Activated naive CD4-positive, alpha-beta T cell treated with anti-CD3 and anti-CD28 coated beads, Interleukin-2, amount 50 U/mL, for 24 hours (primary cell): ENCODE measurements at regions not wholly inside any gene's neighbourhood (a gene's known extent, or its start where the extent isn't known, plus 50 kb on each side); places are given as distances from the start of the nearest gene placed in this dataset.
A peak's percentile ranks its signal among the peaks of the same experiment; 100 is the strongest.
"Not testable (repeated sequence)": the region's sequence is repeated elsewhere in the genome, so short reads cannot be mapped to it uniquely, and the experiment has no call there.

Experiments
- H3K27ac Mint-ChIP-seq: one replicate; pipeline ENCODE4 v1.8.0; 2021; ENCODE audit warnings: mild to moderate bottlenecking, mixed read lengths
- H3K27me3 Mint-ChIP-seq: one replicate; pipeline ENCODE4 v1.8.0; 2021; ENCODE audit warnings: mixed read lengths
- H3K36me3 Mint-ChIP-seq: one replicate; pipeline ENCODE4 v1.8.0; 2021; ENCODE audit warnings: mixed read lengths
- H3K4me1 Mint-ChIP-seq: one replicate; pipeline ENCODE4 v1.8.0; 2021; ENCODE audit warnings: mixed read lengths
- H3K4me3 Mint-ChIP-seq: one replicate; pipeline ENCODE4 v1.8.0; 2021; ENCODE audit warnings: mild to moderate bottlenecking, mixed read lengths
- H3K9me3 Mint-ChIP-seq: one replicate; pipeline ENCODE4 v1.8.0; 2021; ENCODE audit warnings: mixed read lengths

DNA sequence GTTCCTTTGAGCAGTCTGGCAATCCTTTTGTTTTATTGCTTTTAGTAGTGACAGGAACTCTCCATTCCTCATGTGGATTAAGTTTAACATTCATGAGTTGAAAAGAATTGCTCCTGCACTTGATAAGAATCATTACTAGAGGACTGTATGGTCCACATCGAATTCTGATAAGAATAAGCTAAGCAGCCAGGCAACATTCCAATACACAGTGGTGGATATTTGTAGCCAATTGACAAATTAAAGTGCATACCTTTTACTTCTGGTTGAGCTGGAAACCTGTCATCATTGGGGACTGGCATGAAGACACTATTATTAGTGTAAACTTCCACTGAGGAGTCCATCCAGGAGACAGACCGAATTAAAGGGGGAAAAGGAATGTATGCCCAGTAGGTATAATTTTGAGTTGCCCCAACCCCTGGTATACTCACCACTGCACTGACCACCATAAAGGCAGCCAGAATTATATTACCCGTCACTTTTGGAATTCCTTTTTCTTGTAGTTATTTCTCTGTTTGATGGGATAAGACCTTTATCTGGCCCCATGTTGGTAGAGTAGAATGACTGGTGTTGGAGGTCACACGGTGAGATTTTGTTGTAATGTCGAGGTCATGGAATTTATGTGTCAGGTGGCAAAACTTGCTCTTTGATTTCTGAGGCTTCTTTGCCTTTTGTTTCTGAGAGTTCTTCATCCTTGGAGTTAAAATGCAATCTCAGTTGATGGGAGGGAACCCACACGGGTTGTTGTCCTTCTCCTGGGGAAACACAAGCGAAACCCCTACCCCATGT is 72.1 kb upstream of the ARL4D start:
- no peaks in the 10 kb centered on the region for H3K9me3 Mint-ChIP-seq
- no peak overlapping the region for H3K27ac Mint-ChIP-seq
- H3K36me3 Mint-ChIP-seq: no peaks in the 10 kb centered on the region
- H3K27me3 Mint-ChIP-seq: peaks cover 14% of the 10 kb centered on the region
- peaks cover 5% of the 10 kb centered on the region for H3K4me1 Mint-ChIP-seq
- H3K4me3 Mint-ChIP-seq: no peak overlapping the region

DNA sequence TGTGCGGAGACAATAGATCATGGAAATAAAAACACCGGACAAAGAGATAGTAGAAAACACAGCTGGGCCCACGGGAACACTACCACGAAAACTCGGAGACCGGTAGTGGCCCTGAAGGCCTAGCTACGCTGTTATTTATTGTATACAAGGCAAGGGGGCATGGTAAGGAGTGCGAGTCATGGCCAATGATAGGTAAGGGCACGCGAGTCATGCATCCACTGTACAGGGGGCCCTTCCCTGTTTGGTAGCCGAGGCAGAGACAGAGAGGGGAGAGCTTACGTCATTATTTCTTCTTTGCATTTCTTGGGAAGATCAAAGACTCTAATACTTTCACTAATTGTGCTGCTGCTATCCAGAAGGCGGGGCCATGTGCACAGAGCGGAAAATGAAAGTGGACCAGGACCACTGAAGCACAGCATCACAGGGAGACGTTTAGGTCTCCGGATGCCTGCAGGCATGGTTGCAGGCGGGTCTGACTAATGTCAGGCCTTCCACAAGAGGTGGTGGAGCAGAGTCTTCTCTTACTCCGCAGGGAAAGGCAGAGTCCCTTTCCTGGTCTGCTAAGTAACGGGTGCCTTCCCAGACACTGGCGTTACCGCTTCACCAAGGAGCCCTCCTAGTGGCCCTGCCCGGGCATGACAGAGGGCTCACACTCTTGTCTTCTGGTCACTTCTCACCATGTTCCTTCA is 74.4 kb upstream of the ARL4D start:
- no peaks in the 10 kb centered on the region for H3K9me3 Mint-ChIP-seq
- H3K36me3 Mint-ChIP-seq: no peaks in the 10 kb centered on the region
- H3K27me3 Mint-ChIP-seq: peaks cover 13% of the 10 kb centered on the region
- H3K4me1 Mint-ChIP-seq: peaks cover 5% of the 10 kb centered on the region
- H3K4me3 Mint-ChIP-seq: no peak overlapping the region
- peak overlapping the region; percentile 7 for H3K27ac Mint-ChIP-seq

DNA sequence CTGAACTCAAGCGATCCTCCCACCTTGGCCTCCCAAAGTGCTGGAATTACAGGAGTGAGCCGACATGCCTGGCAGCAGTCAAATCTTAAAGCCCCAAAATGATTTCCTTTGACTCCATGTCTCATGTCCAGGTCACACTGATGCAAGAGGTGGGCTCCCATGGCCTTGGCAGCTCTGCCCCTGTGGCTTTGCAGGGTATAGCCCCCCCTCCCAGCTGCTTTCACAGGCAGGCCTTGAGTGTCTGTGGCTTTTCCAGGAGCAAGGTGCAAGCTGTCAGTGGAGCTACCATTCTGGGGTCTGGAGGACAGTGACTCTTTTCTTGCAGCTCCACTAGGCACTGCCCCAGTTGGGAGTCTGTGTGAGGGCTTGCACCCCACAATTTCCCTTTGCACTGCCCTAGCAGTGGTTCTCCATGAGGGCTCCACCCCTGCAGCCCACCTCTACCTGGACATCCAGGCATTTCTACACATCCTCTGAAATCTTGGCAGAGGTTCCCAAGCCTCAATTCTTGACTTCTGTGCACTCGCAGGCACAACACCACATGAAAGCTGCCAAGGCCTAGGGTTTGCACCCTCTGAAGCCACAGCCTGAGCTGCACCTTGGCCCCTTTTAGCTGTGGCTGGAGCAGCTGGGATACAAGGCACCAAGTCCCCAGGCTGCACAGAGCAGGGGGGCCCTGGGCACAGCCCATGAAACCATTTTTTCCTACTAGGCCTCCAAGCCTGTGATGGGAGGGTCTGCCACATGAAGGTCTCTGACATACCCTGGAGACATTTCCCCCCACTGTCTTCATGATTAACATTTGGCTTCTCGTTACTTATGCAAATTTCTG is 79.3 kb upstream of the ARL4D start:
- H3K4me3 Mint-ChIP-seq: no peak overlapping the region

DNA sequence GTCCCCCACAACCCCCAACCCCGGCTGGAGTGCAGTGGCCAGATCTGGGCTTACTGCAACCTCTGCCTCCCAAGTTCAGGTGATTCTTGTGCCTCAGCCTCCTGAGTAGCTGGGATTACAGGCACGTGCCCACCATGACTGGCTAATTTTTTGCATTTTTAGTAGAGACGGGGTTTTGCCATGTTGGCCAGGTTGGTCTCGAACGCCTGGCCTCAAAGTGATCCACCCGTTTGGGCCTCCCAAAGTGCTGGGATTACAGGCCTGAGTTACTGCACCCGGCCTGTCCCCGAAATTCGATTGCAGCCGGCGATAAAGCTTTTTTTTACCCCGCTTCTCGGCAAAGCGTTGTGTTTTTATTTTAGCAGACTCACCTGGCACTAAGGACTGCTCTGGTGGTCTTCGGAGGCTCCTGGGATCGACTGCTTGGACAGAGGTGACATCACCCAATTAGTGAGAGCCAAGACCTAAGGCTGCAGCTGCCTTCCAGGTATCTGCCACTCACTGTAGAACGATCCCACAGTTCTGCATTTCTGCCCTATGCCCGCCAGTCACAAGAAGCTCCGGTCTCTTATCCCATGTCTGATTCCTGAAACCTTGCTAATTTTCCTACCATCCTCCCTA is 82.2 kb upstream of the ARL4D start:
- Mint-ChIP-seq H3K36me3 (peaks cover 3% of the 10 kb centered on the region), H3K4me3 (no peak overlapping the region), H3K27me3 (no peaks in the 10 kb centered on the region), H3K4me1 (peaks cover 20% of the 10 kb centered on the region), H3K9me3 (peaks cover 4% of the 10 kb centered on the region), H3K27ac (no peak overlapping the region)

More for the DNA sequence above, 79.3 kb upstream of the ARL4D start:
- Mint-ChIP-seq H3K36me3 (peaks cover 3% of the 10 kb centered on the region), H3K27me3 (no peaks in the 10 kb centered on the region), H3K27ac (no peak overlapping the region), H3K9me3 (peaks cover 4% of the 10 kb centered on the region), H3K4me1 (peaks cover 8% of the 10 kb centered on the region)

DNA sequence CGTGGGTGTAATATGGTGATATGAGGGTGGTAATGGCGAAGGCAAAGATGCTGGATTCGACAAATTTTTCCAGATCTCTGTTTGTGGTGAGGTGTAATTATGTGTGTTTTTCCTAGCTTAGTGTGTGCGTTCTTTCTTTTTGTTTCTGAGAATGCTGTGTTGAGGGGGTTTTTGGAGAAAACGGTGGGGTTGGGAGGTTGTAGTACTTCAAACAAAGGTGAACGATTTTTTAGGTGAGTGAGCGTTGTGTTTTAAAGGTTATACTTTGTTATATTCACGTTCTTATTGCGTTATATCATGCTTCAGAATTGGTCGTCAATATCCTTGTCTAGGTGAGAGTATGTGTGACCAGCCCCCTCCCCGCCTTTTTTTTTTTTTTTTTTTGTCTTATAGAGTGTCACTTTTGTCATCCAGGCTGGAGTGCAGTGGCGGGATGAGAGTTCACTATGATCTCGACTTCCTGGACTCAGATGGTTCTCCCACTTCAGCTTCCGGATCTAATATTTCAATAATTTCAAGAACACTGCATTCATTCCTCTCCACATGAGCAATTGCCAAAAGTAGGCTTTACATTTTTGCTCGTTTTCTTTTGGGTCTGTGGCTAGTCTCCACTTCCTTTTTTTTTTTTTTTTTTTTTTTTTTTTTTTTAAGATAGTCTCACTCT is 82.2 kb upstream of the RNU2-1 start:
- no peaks in the 10 kb centered on the region for H3K27me3 Mint-ChIP-seq
- no peak overlapping the region for H3K27ac Mint-ChIP-seq
- peaks cover 3% of the 10 kb centered on the region for H3K36me3 Mint-ChIP-seq
- peaks cover 20% of the 10 kb centered on the region for H3K4me1 Mint-ChIP-seq
- peaks cover 4% of the 10 kb centered on the region for H3K9me3 Mint-ChIP-seq
- H3K4me3 Mint-ChIP-seq: no peak overlapping the region

DNA sequence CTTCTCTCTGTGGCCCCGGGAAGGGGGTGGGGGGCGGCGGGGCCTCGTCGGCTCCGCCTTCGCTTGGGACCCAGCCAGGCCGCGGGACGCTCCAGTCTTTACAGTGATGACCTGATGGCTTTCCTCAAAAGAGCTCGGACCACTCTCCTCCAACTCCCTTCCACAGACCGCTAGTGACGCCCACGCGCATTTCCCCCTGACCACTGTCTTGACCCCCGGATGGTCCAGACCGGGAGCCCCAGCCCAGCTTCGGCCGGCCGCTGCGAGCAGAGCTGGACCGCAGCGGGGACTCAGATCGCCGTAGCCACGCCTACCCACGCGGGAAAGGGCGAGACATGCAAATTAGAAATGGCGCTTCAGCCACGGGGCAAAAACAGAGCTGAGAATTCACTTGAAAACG is 81.6 kb upstream of the RNU2-1 start:
- no peaks in the 10 kb centered on the region for H3K27me3 Mint-ChIP-seq
- peaks cover 20% of the 10 kb centered on the region for H3K4me1 Mint-ChIP-seq
- peaks cover 3% of the 10 kb centered on the region for H3K36me3 Mint-ChIP-seq
- no peak overlapping the region for H3K4me3 Mint-ChIP-seq
- H3K27ac Mint-ChIP-seq: no peak overlapping the region
- H3K9me3 Mint-ChIP-seq: peaks cover 4% of the 10 kb centered on the region

DNA sequence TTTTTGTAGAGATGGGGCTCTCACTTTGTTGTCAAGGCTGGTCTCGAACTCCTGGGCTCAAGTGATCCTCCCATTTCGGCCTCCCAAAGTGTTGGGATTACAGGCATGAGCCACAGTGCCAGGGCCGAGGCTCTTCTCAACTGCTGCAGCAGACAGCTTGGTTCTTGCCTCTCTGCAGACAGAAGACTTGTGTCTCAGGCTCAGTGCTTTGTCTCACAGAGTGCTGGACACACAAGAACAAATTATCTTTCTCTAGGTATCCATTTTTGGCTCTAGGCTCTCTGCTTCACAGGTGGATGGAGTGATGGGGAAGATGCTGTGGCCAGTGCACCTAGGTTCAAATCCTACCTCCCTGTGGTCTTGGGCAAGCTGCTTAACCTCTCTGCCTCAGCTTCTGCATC is 80.8 kb upstream of the RNU2-1 start:
- H3K36me3 Mint-ChIP-seq: peaks cover 3% of the 10 kb centered on the region
- H3K27me3 Mint-ChIP-seq: no peaks in the 10 kb centered on the region
- no peak overlapping the region for H3K27ac Mint-ChIP-seq
- no peak overlapping the region for H3K4me3 Mint-ChIP-seq
- peaks cover 4% of the 10 kb centered on the region for H3K9me3 Mint-ChIP-seq
- peaks cover 20% of the 10 kb centered on the region for H3K4me1 Mint-ChIP-seq

DNA sequence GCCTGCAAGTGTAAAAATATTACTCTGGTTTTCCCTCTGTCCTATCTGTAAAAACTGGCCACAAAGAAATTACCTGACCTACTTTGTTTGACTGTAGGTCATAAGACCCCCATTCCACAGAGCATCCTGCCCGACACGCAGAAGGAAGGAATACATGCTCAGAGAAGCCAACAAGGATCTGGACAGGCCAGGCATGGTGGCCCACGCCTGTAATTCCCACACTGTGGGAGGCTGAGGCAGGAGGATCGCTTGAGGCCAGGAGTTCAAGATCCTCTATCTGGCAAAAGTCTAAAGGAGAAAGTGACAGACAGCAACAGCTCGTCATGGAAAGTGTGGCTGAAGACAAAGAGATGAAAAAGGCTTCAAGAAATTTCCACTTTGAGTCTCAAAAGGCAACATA is 78.2 kb upstream of the RNU2-1 start:
- Mint-ChIP-seq H3K27me3 (no peaks in the 10 kb centered on the region), H3K4me3 (no peak overlapping the region), H3K4me1 (peaks cover 12% of the 10 kb centered on the region), H3K27ac (peak overlapping the region; percentile 41), H3K36me3 (no peaks in the 10 kb centered on the region), H3K9me3 (no peaks in the 10 kb centered on the region)

DNA sequence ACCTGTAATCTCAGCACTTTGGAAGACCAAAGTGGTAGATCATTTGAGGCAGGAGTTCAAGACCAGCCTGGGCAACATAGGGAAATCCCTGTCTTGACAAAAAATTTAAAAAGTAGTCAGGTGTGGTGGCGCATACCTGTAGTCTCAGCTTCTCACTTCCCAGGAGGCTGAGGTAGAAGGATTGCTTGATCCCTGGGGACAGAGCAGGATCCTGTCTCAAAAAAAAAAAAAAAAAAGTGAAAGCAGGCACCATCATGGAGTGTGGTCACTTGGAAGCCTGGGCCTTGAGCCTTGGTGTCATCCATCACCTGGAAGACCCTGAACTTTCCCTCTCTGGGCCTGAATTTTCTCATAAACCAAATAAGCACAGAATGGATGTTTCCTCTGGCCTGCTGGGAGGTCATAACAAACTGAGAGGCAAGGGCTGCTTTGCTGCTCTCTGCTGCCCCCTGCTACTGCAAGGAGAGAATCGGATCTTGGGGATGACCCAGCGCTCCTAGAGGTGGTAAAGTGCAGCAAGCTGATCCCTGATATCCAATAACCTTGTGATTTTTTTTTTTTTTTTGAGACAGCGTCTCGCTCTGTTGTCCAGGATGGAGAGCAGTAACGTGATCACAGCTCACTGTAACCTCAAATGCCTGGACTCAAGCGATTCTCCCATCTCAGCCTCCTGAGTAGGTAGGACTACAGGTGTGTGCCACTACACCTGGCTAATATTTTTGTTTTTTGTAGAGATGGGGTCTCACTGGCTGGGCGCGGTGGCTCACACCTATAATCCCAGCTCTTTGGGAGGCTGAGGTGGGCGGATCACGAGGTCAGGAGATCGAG is 75.9 kb upstream of the RNU2-1 start:
- Mint-ChIP-seq H3K4me3 (no peak overlapping the region), H3K27ac (no peak overlapping the region), H3K9me3 (no peaks in the 10 kb centered on the region), H3K4me1 (peaks cover 12% of the 10 kb centered on the region), H3K36me3 (no peaks in the 10 kb centered on the region), H3K27me3 (no peaks in the 10 kb centered on the region)

DNA sequence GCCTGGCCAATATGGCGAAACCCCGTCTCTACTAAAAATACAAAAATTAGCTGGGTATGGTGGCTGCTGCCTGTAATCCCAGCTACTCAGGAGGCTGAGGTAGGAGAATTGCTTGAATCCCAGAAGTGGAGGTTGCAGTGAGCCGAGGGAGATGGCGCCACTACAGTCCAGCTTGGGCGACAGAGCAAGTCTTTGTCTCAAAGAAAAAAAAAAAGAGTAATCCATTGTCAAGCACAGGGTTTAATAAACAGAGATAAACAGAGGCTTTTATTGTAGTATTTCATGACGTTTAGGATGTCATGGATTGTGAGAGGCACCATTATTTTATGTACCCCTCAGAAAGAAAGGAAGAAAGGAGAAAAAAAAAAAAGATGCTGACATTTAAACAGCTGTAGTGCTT is 75.2 kb upstream of the RNU2-1 start:
- H3K27me3 Mint-ChIP-seq: no peaks in the 10 kb centered on the region
- H3K36me3 Mint-ChIP-seq: no peaks in the 10 kb centered on the region
- H3K4me1 Mint-ChIP-seq: peaks cover 12% of the 10 kb centered on the region
- H3K27ac Mint-ChIP-seq: no peak overlapping the region
- H3K9me3 Mint-ChIP-seq: no peaks in the 10 kb centered on the region
- H3K4me3 Mint-ChIP-seq: no peak overlapping the region

DNA sequence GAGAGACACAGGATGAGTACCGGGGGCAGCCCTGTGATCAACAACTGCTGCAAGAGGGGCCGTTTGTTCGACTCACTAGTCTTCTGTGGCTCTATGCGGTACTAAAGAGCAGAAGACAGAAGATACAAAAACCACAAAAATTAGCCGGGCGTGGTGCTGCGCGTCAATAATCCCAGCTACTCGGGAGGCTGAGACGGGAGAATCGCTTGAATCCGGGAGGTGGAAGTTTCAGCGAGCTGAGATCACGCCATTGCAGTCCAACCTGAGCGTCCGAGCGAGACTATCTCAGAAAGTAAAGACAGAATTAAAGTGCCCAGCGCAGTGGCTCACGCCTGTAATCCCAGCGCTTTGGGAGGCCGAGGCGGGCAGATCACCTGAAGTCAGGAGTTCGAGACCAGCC is 71.0 kb upstream of the RNU2-1 start:
- H3K27me3 Mint-ChIP-seq, H3K9me3 Mint-ChIP-seq, H3K4me1 Mint-ChIP-seq, H3K36me3 Mint-ChIP-seq, H3K27ac Mint-ChIP-seq, H3K4me3 Mint-ChIP-seq: not testable (repeated sequence)

DNA sequence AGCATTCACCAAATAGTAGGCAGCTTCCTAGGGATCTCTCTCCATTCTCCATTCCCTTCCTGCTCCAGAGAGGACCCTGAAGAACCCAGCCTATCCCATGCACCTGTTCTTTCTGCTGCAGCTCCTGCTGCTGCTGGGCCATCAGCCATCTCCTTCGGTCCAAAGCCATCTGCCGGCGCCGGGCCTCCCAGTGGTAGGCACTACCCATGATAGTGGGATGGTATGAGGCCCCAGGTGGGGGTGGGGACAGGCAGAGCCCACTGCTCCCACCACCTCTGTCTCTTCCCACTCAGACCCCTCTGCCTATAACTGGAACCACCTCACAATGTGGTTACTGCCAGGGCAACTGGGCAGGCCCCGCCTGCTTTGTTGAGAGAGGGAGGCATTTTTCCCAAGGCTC is 69.3 kb upstream of the RNU2-1 start:
- H3K4me1 Mint-ChIP-seq, H3K27me3 Mint-ChIP-seq, H3K36me3 Mint-ChIP-seq, H3K9me3 Mint-ChIP-seq, H3K27ac Mint-ChIP-seq, H3K4me3 Mint-ChIP-seq: not testable (repeated sequence)

DNA sequence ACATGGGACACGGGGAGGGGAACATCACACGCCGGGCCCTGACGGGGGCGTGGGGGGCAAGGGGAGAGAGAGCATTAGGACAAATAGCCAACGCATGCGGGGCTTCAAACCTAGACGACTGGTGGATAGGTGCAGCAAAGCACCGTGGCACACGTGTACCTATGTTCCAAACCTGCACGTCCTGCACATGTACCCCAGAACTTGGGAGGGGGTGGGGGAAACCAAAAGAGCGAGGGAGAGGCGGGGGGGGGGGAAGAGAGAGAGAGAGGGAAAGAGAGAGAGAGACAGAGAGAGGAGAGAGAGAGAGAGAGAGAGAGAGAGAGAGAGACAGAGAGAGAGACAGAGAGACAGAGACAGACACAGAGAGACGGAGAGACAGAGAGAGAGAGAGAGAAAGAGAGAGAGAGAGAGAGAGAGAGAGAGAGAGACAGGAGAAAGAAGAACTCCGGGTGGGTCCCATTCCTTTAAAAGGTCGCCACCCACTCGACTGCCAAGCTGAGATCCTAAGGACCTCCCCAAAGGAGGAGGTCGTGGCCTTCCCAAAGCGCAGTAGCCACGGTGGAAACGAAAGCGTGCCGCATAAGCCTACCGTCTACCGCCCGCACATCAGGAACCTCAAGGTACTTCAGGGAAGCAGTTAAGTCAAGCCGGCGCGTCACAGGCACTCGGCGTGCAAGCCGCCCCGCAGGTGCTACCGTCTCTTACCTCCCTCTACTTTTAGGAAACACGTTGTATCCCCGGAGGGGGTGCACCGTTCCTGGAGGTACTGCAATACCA is 65.7 kb upstream of the RNU2-1 start:
- H3K36me3 Mint-ChIP-seq, H3K4me3 Mint-ChIP-seq: not testable (repeated sequence)

DNA sequence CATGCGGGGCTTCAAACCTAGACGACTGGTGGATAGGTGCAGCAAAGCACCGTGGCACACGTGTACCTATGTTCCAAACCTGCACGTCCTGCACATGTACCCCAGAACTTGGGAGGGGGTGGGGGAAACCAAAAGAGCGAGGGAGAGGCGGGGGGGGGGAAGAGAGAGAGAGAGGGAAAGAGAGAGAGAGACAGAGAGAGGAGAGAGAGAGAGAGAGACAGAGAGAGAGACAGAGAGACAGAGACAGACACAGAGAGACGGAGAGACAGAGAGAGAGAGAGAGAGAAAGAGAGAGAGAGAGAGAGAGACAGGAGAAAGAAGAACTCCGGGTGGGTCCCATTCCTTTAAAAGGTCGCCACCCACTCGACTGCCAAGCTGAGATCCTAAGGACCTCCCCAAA is 55.9 kb upstream of the RNU2-1 start:
- not testable (repeated sequence) for H3K9me3 Mint-ChIP-seq, H3K4me3 Mint-ChIP-seq, H3K36me3 Mint-ChIP-seq, H3K27me3 Mint-ChIP-seq, H3K4me1 Mint-ChIP-seq, H3K27ac Mint-ChIP-seq

More for the DNA sequence above, 65.7 kb upstream of the RNU2-1 start:
- H3K27me3 Mint-ChIP-seq, H3K9me3 Mint-ChIP-seq, H3K4me1 Mint-ChIP-seq, H3K27ac Mint-ChIP-seq: not testable (repeated sequence)
